DMS153 (cell line): ENCODE measurements at regions not wholly inside any gene's neighbourhood (a gene's known extent, or its start where the extent isn't known, plus 50 kb on each side); places are given as distances from the start of the nearest gene placed in this dataset.

Source experiments
- DNase-seq: peaks from one replicate; lab custom pipeline; 2025; lab: John Stamatoyannopoulos, UW

- DNase-seq, result peak; percentile 37
Measured at GRCh38 chr2:173589604-173590275, 235.1 kb downstream of the CDCA7 start.

DNA sequence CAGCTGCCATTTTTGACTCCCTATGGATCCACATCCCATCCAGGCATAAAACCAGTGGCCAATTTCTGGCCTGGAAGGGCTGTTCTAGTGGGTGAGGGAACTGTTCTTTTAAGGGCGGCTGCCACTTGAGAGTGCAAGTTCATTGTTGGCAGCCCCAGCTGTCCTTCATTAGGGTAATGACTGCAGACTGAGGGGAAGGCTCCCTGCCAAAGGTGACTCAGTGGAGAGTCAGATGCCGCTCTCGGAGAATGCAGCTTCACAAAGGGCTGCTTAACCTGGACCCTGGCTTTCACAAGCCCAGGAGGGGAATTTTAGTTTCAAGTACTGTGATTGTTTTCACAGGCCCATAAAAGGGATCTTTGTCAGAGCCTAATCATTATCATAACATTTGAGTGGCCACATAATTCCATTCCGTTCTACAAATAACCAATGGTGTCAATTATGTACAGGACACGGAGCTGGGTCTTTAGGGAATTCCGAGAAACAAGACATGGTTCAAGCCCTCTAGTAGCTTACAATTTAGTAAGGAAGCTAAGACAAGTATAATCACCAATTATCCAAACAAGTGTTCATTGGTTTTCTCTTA, 235.7 kb downstream of the CDCA7 start:
- DNase-seq, result peak; percentile 96

DNA sequence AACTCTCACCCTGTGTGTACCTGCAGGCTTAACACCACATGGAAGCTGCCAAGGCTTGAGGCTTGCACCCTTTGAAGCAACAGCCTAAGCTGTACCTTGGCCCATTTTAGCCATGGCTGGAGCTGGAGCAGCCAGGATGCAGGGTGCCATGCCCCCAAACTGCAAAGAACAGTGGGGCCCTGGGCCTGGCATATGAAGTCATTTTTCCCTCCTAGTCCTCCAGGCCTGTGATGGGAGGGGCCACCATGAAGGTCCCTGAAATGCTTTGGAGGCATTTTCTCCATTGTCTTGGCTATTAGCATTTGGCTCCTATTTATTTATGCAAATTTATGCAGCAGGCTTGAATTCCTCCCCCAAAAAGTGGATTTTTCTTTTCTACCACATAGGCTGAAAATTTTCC, 238.4 kb downstream of the CDCA7 start:
- no peak for DNase-seq

DNA sequence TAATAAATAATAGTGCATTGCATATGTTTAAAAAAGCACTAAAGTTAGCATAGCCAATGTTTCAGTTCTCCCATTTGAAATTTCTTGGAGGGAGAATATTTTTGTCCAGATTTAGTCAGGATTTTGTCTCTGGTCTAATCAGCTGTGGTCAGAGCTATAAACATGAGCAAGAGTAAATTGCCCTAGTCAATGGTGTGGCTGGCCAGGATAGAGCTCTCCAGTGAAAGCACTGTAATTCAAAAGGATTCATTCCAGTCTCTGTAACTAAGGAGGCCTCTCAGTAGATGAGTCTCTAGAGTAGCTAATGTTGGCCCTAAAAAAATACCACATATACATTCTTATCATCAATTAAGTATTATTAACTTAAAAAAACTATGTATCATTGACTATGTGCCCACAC, 241.6 kb downstream of the CDCA7 start:
- no peak for DNase-seq

DNA sequence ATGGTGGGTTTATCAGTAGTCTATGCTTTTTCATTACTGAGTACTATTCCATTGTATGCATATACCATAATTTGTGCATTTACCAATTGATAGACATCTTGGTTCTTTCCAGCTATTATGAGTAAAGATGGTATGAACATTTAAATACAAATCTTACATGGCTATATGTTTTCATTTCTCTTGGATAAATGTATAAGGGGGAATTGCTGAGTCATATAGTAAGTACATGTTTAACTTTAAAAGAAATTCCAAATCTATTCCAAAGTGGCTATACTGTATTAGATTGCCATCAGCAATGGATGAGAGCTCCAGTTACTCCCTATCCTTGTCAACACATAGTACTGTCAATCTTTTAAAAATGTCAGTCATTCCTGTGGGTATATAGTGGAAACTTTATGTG, 243.9 kb downstream of the CDCA7 start:
- DNase-seq, result no peak

DNA sequence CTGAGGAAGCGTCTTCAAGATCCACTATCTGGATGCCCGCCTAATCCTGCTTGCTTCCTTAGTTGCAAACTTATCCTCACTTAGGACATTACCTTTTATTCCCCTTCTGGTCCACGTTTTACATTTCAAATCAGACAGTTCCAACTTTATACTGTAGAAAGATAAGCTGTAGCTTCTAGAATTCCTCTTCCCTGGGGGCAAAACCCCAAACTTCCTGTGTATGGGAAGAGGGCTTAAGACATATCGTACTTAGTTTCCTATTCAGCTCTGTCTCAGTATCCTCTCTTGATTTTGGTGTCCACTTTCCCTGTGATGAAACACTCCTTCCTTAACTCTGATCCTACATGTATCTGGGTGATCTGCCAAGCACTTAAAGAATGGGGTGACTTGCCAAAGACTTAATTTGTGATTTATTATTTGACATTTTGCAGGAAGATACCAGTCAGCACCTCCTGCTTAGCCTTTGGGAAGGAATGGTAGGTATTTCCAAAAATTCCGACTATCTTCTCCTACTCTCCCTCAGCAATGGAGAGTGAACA, 245.2 kb downstream of the CDCA7 start:
- DNase-seq, result no peak

- no peak for DNase-seq
Measured at GRCh38 chr2:173602153-173602795, 247.6 kb downstream of the CDCA7 start.

DNA sequence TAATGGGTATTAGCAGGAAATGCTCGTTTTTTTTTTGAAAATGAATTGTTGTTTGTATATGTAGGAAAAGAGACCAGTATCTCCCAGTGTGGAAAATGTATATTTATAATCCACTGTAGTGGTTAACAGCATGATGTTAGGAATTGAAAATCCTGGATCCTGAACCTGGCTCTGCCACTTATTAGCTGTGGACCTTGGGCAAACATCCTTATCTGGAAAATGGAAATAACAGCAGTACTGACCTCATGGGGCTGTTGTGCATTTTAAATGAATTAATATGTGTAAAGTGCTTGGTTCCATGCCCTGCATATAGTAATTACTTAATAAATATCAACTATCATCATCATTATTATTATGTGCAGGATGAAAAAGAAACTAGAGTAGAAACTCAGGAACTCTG, 251.3 kb downstream of the CDCA7 start:
- DNase-seq, result no peak

- no peak for DNase-seq
Measured at GRCh38 chr2:173606619-173607248, 252.1 kb downstream of the CDCA7 start.

DNA sequence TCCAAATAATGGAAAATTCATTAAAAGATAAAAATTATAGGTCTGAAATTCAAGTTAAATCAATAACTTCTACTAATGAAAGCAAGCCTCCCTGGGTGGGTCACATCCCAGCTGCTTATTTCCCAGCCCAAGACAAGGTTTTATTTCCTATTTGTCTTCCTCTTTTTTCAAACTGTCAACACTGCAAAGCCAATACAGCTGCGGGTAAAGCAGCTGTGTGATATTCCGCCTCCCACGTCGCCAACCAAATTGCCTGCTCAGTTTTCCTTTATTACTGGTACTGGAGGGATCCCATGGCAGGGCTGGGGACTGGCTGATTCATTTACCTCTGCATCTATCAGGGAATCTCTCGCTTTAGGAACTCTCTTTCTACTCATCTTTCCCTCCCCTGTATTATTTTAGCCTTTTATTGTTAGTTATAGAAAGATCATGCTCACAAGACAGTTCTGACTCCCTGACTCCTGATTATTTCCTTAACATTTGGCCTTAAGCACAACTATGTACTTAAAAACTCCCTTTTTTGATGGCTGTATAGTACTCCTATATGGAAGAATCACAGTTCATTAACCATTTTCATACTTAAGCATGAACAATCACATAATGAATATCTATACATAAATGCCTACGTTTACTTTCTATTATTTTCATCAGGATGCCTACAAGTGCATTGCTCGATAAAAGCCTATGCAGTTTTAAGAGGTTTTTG, 253.1 kb downstream of the CDCA7 start:
- no peak for DNase-seq

DNA sequence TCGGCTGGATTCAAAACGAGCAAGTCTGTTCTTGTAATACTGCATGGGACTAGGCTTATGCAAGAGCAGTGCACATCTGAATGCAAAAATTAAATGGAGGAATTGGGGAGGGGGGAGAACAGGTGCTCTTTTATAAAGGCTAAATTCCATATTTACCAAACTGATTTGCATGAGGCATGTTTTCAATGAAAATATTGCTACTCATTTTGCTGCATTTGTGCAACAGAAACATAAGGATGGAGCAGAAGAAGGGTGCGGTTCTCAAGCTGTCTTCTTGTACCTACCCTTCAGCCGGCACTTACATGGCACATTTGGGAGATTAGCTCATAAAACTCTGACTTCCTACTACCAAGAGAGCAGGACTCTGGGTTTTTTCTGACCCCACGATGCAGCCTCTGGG, 256.4 kb downstream of the CDCA7 start:
- DNase-seq, result no peak

GRCh38 chr2:173612354-173612753, 257.7 kb downstream of the CDCA7 start:
- DNase-seq, result no peak

DNA sequence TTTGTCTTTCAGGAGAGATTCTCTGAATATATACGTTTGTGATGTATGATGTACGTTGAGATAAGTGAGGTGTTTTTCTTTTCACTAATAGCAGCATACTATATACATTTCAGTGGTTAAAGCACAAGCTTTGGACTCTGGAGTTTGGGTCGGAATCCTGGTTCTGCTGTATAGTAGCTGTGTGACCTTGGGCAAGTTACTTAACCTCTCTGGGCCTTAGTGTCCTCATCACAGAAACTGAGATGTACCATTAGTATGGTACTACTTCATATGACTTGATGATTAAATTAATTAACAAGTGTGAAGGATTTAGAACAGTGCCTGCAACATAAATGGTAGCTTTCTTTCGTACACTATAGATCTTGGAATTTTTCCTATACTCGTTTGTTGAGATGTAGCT, 258.7 kb downstream of the CDCA7 start:
- DNase-seq, result no peak

DNA sequence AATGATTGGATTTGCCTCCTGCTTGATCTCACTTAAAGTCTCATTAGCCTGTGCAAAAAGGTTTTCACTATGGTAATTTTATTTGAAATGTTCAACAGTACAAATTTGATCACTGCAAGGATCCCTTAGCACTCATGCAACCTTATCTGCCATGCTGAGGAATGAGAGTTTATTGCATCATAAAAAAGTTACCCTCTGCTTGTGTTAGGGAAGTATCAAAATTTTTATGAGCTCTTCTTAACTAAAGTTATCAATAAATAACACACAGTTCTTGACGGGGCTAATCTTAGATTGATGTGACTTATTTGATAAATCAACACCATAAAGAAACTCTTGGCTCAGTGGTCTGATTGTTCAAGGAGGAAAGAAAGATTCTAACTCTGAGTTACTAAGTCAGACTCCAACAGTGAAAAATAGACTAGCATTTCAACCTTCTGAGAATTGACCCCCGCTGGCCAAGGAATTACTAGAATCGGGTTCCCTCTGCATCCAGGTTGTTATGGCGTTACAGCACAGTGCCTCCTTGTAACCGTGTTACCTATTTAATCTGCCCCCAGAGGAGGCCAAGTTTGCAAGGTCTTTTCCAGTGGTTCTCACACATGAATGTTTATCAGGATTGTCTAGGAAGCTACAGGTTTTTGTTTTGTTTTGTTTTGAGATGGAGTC, 259.7 kb downstream of the CDCA7 start:
- DNase-seq, result no peak

DNA sequence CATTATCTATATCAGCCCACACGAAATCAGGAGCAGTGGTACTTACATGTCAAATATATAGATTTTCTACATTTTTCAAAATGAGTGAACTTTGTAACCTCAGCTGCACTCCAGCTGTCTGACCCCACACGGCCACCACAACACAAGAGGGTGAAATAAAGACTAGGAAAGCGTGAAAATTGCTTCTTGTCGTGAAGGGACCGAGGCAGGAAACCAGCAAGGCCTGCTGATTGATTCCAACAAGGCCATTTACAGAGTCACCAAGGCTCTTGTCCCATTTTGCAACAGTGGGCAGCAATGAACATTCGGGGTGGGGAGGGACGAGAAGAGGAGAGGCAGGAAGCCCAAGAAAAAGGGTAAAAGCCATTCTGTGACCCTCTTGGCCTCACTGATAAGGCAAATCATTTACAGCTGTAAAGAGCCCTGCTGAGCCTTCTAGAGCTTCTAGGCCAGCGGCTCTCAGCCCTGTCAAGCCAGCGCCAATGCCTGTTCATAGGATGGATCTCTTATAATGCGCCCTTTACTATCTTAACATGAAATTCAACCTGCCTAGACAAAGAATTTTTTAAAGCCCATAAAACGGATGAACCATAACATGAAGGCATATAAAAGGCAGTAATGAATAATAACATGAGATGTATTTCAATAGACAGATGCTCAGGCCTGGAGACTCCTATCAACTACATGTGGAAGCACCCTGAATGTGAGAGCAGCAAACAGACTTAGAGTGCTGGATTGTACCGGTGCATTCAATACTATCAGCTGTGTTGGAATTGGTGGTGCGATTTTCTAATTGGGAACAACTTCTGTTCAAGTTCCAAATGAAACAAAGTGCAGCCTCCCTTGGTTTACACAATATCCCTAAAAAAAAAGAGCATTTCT, 269.0 kb downstream of the CDCA7 start:
- no peak for DNase-seq

- no peak for DNase-seq
Measured at GRCh38 chr2:173625315-173625714, 270.6 kb downstream of the CDCA7 start.

DNA sequence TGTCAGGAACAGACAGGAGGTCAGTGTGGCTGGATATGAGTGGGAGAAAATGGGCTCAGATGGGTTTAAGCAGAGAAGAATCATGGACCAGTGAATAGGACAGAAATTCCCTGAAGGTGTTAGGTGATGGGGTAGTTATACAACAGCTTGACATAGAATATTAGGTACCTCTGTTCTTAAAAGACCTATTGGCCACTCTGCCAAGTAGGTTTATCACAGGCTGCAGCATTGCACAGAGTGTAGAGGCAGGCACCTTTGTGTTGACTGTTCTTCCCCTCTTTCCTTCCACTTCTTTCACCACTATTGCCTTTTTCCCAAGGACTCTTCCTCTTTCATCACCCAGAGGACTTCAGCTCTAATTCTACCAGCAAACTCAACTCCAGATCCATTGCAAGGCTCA, 274.4 kb downstream of the CDCA7 start:
- DNase-seq, result no peak

DNA sequence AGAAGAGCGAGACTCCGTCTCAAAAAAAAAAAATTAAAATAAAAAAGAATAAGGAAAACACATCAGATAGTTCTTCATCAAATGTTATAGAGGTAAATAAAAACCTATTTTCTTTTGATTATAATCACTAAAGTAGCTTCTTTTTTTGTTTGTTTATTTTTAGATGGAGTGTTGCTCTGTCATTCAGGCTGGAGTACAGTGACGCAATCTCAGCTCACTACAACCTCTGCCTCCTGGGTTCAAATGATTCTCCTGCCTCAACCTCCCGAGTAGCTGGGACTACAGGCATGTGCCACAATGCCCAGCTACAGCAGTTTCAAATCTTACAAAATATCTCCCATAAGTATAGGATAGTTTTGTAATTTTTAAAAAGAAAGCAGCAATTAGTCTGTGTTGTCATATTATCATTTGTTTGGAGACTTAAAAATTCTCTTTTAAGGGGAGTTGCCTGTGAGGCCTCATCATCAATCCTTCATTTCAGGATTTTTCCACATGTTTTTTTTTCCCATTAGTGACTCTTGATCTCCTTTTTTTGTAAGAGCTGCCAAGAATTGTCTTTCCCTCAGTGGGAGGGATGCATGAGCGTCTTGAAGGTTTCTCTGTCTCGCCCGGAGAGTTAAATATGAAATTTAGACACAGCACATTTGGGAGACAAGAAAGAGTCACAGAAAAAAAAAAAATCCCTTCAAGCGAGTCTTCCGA, 275.9 kb downstream of the CDCA7 start:
- DNase-seq, result no peak

GRCh38 chr2:173631127-173631460, 276.4 kb downstream of the CDCA7 start:
- DNase-seq, result no peak

GRCh38 chr2:173644146-173644545, 289.5 kb downstream of the CDCA7 start:
- no peak for DNase-seq
